HG03175 (cell line): ENCODE measurements at regions not wholly inside any gene's neighbourhood (a gene's known extent, or its start where the extent isn't known, plus 50 kb on each side); places are given as distances from the start of the nearest gene placed in this dataset.
"Not testable (repeated sequence)": the region's sequence is repeated elsewhere in the genome, so short reads cannot be mapped to it uniquely, and the experiment has no call there.

Experiments used
- ATAC-seq: cut with Tn5 transposase; IDR thresholded peaks from one replicate; pipeline ENCODE4 v1.9.1; 2021; ENCODE audit warnings: mild to moderate bottlenecking, moderate library complexity; ENCODE audit not compliant: unreplicated experiment

DNA sequence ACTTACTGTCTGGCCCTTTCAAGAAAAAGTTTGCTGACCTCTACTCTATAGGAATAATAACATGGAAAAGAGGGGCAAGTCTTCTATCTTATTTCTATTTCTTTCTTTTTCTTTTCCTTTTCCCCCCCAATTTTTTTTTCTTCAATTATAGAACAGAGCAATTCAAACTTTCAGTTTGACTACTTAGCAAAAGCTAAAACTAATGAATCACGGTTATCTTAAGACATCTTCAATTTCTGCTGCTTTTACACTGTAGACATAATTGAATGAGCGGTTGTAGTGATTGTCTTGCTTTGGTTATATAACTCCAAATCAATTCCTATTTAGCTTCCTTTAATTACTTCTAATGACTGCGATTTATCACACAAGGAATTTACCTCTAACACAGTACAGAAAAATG is 74.3 kb upstream of the P2RY1 start:
- ATAC-seq, result no peak

DNA sequence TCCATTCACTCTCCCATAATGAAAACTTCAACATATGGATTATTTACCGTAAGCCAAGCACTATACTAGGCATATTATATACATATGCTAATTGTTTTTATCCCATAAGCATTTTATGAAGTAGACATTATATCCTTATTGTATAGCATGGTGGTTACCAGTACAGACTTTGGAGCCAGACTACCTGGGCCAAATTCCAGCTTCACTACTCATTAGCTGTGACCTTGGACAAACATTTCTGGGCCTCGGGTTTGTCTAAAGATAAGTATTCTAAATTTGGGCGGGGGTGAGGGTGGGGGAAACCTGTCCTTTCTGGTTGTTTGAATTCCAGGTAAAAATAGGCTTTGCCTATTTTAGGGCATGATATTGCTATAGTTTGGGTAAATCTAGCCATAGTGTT is 66.5 kb upstream of the P2RY1 start:
- ATAC-seq, result no peak

DNA sequence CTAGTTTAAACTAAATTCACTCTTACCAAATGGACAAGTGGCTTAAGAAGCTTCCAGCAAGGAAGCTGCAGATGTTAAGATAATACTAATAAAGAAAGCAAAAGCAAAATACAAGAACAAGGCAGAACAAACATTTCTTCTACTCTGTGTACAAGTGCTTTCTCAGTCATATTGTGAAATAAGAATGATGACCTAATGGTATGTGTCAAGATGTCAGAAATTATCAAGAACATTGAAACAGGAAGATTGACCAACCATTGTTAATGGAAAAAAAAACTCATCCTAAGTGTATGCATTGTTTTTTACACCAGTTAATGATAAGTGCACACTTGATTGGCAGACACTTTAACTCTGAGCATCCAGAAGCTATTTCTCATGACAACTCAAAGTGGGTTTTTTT is 65.4 kb upstream of the P2RY1 start:
- no peak for ATAC-seq

- ATAC-seq, result no peak
These were observed 64.6 kb upstream of the P2RY1 start for GRCh38 chr3:152770296-152770695.

DNA sequence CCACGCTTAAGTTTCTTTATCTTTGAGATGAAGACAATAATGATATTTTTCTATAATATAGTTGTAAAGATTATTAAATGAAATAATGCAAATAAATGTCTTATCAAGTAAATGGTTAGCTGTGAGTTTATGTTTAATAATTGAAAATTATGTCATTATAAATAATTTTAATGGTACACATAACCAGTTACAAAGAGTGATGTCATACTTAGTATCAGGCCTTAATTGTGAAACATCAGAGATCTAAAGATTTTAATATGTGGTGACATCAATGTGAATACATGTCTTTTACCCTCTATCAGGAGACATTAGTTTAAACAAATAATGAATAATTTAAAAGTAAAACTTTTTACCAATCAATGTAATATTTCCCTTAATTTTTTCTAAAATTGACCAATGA is 63.8 kb upstream of the P2RY1 start:
- ATAC-seq, result no peak

- no peak for ATAC-seq
These were observed 62.2 kb upstream of the P2RY1 start for GRCh38 chr3:152772674-152773225.

- no peak for ATAC-seq
These were observed 61.3 kb upstream of the P2RY1 start for GRCh38 chr3:152773633-152774032.

GRCh38 chr3:152774230-152774629 is 60.7 kb upstream of the P2RY1 start:
- not testable (repeated sequence) for ATAC-seq

- no peak for ATAC-seq
These were observed 56.9 kb upstream of the P2RY1 start for GRCh38 chr3:152778022-152778421.

DNA sequence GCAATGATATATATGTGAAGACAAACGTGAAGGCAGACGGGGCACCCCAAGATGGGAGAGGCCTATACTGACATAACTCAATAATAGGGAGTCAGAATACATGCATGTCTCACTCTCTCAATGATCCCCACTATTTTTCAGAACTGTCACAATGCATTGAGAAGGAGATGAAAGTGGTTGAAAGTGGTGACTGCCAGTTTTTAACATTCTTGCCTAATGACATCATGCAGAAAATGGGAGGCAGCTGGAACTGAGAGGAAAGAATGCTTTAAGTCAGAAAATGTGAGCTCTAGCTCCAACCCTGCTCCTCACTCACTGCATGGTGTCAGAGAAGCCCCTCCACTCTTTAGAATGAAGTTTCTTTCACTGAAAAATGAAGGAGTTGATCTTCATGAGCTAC is 55.3 kb upstream of the P2RY1 start:
- ATAC-seq, result no peak

DNA sequence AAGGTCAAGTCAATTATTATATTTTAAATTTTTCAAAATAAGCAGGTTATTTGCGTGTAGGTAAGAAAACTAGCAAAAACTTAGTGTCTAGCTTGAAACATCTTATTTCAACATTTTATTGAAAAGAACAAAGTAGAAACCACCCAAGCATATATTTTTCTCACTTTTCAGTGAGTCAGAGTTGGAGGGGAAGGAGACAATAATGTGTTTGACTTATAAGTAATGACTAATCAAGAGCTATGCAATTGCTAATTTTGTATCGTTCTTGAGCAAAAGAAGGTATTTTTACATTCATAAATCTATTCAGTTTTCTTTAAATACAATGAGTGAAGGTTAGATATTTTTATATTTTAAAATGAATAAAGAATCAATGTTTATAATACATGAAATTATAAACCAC is 54.4 kb upstream of the P2RY1 start:
- ATAC-seq, result no peak

DNA sequence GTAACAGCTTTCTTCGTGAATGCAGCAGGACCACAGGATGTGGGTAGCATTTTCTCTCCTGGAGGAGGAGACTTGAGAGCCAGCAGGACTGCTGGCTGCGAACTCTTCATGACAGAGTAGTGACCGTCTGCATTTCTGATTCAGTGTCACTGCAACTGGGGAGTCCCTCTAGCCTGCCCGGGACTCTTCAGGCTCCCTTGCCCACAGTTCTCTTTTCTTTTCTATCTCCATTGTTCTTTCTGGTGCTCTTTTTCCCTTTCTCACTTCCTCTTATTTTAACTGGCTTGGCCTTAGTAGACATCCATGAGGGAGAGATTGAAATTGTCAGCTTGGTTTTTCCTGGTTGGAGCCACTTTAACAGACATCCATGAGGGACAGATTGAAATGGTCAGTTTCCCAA is 49.9 kb upstream of the P2RY1 start:
- no peak for ATAC-seq
